ENCODE measurements at regions not wholly inside any gene's neighbourhood (a gene's known extent, or its start where the extent isn't known, plus 50 kb on each side); places are given as distances from the start of the nearest gene placed in this dataset.

- no peak for TF ChIP-seq CTCF (IDR thresholded peaks at IDR 0.05)
- TF ChIP-seq POLR2A (IDR thresholded peaks at IDR 0.05): no peak
Observed at GRCh38 chr13:91148098-91148497, 199.4 kb upstream of the MIR17HG start.

Measured in thyroid gland (tissue), 4 donors.